ENCODE measurements at regions not wholly inside any gene's neighbourhood (a gene's known extent, or its start where the extent isn't known, plus 50 kb on each side); places are given as distances from the start of the nearest gene placed in this dataset.

DNA sequence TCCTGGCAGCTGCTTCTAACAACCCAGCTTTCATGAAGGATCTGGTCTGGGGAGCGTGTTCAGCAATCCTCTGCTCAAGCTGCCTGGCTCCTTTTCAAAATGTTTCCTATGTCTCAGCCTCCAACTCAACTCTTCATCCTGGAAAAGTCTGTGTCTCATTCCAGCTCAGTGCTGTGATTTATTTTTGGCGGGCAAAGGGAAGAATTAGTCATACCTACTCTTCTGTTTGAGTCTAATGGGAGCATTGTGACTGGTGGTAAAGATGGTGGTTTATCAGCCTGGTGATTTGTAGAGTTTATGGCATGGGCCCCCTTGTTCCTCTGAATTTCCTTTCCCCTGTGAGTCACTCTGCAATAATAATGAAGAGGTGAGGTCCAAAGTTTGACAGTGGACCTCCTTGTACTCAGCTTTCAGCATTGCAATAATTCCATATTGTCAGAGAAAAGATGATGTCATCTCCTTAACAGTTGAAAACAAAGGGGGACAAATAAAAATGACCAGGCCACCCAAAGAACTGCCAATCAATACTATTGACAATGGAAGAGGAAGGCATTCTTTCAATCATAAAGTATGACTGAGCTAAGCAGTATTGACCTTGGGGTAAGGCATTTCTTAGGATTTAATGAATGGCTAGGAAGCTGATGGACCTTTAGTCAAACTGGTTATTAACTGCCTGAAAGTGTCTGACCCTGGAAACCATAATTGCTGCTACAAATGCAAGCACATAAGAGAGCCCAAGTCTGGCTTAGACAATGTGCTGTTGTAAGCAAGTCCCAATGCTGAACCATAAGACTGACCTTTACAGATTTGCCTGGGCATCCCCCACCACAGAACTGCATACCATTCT, 204.7 kb upstream of the MCTP2 start:
- DNase-seq (ENCODE audit: low read depth in 2 of 2), result peak; percentile 18 to 53
- H3K4me3 ChIP-seq (replicated peaks in 1 of 2; ENCODE audit: low read depth in 2 of 2, low read length in 2 of 2), result no peak overlapping the region
- TF ChIP-seq CTCF (IDR thresholded peaks at IDR 0.05; ENCODE audit: low read depth, low read length), result no peak

DNA sequence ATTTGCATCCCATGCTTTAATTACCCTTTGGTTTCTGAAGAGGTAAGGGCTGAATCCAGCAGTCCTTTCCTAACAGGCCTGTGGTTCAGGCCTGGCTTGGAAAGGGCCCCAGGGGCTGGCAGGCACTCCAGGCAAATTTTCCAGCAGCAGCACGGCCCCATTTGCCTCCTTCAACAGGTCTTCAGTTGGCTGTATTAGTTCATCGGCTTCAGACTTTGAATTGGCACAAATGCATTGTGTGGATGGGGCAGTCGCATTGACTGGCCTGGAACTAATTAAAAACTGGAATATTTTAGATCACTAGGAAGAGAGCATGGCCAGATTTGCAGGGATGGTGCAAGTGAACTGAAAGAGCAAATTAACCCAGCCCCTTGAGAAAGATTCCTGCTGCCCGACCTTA, 207.8 kb upstream of the MCTP2 start:
- no peak overlapping the region for H3K4me3 ChIP-seq (replicated peaks in 1 of 2; ENCODE audit: low read depth in 2 of 2, low read length in 2 of 2)
- TF ChIP-seq CTCF (IDR thresholded peaks at IDR 0.05; ENCODE audit: low read depth, low read length), result no peak
- no peak for DNase-seq (ENCODE audit: low read depth in 2 of 2)

DNA sequence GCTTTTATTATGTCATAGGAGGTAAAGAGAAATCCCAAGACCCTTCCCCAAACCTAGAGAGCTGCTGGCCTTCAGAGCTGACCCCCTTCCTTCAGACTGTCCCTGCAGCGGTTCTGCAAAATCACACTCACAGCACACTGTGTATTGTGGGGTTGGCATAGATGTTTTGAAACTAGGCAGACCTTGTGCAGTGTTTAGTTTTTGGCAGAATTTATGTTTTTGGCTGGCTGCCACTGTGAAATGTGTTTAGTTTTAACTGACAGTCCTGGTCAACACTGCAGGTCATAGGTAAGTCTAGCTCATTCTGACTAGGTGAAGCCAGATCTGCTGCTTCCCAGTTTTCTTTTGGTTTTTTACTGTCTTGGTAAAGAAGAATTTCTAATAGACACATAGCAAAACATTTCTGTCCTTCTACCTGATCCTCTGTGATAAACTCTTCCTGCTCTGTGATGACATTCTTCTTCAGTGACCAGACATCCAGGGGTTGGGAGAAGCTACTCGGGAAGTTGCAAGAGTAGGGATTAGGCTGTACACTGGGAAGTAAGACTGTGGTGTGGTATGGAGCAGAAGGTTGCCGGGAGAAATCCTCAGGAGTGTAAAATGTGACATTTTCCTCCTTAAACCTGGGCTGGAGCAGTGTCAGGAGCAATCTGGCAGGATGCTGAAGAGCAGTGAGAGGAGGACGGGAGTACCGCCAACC, 209.6 kb upstream of the MCTP2 start:
- H3K4me3 ChIP-seq (replicated peaks in 1 of 2; ENCODE audit: low read depth in 2 of 2, low read length in 2 of 2), result no peak overlapping the region
- no peak for TF ChIP-seq CTCF (IDR thresholded peaks at IDR 0.05; ENCODE audit: low read depth, low read length)
- DNase-seq (ENCODE audit: low read depth in 2 of 2), result no peak

- TF ChIP-seq CTCF (IDR thresholded peaks at IDR 0.05; ENCODE audit: low read depth, low read length), result no peak
- DNase-seq (ENCODE audit: low read depth in 2 of 2), result no peak
- no peak overlapping the region for H3K4me3 ChIP-seq (replicated peaks in 1 of 2; ENCODE audit: low read depth in 2 of 2, low read length in 2 of 2)
These were observed 212.3 kb upstream of the MCTP2 start for GRCh38 chr15:94019062-94019461.

DNA sequence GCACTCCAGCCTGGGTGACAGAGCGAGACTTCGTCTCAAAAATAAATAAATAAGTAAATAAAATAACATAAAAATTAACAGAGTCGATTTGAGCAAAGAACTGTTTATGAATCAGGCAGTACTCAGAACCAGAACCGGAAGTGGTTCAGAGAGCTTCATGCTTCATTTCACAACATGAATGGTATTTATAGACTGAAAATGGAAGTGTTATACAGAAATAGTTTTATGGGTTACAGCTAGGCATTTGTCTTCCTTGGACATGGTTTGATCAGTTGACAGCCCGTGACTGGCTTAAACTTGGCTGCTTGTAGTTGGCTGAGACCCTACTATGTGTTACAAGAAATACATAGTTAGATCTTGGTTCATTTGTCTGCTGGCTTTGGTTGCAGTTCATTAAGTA, 216.0 kb upstream of the MCTP2 start:
- no peak overlapping the region for H3K4me3 ChIP-seq (replicated peaks in 1 of 2; ENCODE audit: low read depth in 2 of 2, low read length in 2 of 2)
- DNase-seq (ENCODE audit: low read depth in 2 of 2), result no peak
- TF ChIP-seq CTCF (IDR thresholded peaks at IDR 0.05; ENCODE audit: low read depth, low read length), result no peak

GRCh38 chr15:94008104-94009074, 223.0 kb upstream of the MCTP2 start:
- no peak for DNase-seq (ENCODE audit: low read depth in 2 of 2)
- TF ChIP-seq CTCF (IDR thresholded peaks at IDR 0.05; ENCODE audit: low read depth, low read length), result no peak
- no peak overlapping the region for H3K4me3 ChIP-seq (replicated peaks in 1 of 2; ENCODE audit: low read depth in 2 of 2, low read length in 2 of 2)

Measured in cardiac fibroblast (primary cell).